ENCODE measurements at regions not wholly inside any gene's neighbourhood (a gene's known extent, or its start where the extent isn't known, plus 50 kb on each side); places are given as distances from the start of the nearest gene placed in this dataset.
A peak's percentile ranks its signal among the peaks of the same experiment; 100 is the strongest.
"Not testable (repeated sequence)": the region's sequence is repeated elsewhere in the genome, so short reads cannot be mapped to it uniquely, and the experiment has no call there.

DNA sequence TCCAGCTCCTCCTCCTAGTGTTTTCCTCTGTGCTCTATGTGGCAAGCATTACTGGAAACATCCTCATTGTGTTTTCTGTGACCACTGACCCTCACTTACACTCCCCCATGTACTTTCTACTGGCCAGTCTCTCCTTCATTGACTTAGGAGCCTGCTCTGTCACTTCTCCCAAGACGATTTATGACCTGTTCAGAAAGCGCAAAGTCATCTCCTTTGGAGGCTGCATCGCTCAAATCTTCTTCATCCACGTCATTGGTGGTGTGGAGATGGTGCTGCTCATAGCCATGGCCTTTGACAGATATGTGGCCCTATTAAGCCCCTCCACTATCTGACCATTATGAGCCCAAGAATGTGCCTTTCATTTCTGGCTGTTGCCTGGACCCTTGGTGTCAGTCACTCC is 64.0 kb downstream of the OR4F15 start:
- DNase-seq = not testable (repeated sequence)

DNA sequence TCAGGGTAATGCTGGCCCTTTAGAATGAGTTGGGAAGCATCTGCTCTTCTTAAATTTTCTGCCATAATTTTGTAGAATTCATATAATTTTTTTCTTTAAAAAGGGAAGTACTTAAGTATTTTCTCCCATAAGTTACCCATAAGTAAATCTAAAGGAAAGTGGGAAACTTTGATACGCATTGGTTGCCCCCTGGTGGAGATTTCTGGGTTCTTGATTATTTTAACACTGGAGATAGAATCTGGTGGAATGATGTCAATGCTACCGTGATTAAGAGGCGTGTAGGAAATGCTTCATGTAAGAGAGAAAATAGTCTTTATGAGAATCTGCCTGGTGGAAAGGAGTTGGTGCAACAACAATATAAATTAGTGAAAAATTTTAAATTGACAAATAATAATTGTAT is 65.6 kb downstream of the OR4F15 start:
- not testable (repeated sequence) for DNase-seq

DNA sequence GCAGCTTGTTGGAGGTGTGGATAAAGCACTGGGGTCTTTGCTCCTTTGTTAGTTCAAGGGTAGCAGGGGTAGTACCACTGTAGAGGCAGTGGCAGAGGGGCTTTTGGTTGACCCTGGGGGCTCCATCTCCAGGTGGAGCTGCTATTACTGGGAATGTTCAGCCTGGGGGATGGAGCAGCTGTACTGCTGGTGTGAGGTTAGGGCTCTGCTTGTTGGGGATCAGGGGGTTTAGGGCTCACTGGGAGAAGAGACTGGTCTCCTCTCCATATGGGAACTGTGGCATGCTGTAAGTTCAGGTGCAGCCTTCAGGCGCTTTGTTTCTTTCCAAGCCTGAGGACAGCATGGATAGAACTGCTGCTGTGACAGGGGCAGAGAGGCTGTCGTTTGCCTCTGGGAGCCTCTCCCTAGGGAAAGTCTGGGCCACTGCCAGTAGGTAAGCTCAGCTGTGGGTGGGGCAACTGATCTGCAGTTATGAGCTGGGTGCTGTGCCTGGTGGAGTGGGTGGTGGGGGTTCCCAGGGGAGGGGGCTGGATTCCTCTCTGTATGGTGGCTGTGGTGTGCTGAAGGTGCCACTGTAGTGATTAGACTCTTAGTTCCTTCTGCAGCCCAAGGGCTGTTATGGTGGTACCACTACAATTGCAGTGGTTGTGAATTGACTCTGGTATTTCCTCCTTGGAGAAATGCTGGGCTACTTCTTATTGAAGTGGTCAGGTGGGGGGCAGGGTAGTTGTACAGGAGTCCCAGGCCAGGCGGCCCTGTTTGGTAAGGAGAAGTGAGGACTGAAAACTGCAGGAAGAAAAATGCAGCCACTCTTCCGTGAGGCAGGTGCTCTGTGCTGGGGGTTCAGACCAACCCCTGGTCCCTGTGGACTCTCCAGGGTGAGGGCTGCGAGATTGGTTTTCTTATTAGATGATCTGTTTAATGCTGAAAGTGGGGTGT is 100.6 kb downstream of the OR4F15 start:
- DNase-seq = not testable (repeated sequence)

DNA sequence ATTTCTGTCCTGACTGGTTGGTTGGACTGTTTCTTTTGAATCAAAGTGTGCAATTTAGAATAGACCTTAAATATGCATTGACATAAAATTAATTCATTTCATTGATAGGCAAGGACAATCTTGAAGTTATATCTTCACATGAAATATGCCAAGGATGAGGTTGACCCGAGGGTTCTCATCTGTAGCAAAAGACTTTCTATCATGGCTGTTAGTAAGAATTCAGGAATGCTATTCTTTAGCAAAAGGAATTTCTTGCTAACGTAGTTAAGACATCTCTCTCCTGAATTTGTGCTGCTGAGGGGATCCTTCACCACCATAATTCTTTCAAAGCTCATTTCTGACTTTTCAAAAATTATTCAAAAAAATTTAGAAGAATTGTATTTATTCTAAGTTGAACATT is 112.6 kb downstream of the OR4F15 start:
- not testable (repeated sequence) for DNase-seq

DNA sequence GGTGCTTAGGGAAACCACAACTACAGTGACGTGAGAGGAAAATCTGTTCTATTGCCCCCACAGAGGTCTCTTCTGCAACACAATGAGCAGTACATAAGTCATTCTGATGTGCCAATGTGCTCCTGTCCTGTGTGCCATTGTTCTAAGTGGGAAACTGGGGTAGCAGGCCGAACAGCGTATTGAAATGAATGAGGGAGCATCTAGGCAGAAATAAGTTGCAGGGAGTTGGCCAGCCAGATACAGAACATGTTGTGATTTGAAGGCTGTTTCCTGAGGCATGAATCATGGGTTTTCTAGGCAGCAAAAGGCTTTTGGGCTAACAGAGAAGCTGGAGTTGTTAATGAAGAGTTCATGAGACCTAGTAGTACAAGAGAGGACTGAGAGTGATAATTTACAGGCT is 122.5 kb downstream of the OR4F15 start:
- not testable (repeated sequence) for DNase-seq

DNA sequence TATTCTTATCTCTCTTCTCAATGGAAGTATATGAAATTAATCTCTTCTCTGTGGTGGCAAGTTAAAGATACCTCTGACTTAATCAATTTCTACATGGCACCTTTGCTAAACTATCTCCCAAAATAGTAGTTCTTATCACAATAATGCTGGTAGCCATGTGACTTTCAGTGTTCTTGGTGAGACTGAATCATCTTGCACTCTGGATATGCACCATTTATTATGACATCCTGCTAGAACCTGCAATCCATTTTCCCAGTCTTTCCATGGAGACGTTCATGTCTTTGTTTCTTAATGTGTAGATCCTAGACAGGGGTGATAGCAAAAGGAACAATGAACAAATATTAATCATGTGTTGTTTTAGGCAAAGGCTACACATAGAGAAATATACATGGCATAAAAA is 125.4 kb downstream of the OR4F15 start:
- not testable (repeated sequence) for DNase-seq

DNA sequence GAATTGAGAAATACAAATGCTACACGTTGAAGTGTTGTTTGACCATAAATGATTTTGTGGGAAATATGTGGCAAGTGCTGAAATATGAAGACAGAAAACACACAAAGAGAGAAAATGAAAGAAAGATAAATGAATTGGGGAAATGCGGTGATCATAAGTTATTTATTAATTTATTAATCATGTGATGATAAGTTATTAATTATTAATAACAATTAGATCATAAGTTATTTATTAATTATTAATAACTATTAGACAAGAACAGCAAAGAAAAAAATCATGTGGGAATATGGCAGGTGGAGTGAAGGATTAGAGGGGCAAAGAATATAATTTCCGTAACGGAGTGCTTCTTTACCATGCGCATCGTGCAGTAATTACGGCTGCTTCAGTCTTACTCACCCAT is 126.6 kb downstream of the OR4F15 start:
- not testable (repeated sequence) for DNase-seq

DNA sequence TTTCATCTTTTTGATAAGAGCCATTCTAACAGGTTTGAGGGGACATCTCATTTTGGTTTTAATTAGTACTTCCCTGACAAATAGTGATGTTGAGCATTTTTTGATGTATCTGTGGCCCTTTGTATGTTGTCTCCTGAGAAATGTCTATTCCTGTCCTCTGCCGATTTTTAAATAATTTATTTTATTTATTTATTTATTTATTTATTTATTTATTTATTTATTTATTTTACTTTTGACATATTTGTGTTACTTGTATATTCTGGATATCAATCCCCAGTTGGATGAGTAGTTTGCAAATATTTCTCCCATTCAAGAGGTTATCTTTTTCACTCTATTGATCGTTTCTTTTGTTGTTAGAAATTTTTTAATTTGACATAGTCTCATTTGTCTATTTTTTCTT is 133.9 kb downstream of the OR4F15 start:
- not testable (repeated sequence) for DNase-seq

DNA sequence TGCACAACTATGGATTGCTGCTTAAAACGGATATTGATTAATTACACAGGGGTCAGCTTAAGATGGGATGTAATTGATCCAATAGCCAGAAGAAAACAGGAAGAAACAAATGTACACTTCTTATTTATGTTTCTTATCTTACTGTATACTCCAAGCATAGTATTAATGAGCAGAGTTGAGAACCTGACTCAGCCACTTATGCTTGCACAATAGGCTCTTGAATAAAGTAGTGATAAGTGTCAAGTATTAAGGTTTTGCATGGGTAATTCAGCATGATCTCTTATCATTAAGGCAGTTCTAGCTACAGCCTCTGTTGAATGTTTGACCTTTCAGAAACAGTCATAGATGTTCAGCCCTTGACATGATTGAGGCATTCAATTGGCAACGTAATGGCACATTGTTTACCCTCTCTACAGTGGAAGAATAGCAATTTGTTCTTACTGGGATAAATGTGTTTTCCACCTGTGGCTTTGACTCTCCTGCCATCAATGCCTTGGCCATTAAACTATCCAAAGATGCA is 136.5 kb downstream of the OR4F15 start:
- DNase-seq = not testable (repeated sequence)

DNA sequence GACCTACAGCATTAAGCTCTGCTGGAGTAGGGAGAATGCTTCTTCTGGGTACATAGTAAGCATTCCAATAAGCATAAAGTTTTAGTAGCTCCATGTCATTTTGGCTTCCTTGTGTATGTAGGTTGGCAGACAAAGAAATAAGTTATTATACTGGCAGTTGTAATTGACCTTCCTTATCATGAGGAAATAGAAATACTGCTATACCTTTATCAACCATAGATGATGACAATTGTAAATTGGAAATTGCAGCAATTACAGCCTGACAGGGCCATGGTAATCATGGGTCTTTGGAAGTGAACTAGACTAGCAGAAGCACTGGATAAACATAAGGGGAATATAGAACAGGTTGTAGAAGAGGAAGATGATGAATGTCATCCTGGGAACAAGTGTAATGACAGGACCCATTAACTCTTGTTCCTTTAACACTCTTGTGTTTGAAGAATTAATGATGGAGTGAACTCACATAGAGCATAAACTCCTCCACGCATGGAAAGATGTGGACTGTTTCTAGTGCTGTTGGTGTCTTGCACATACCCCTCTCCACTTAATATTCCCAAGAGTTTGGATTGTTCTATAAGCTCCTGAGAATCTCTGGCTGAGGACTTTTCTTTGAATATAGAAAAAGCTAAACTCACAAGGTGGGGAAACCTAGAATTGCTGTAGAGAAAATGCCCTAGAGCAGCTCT is 137.5 kb downstream of the OR4F15 start:
- DNase-seq = not testable (repeated sequence)

DNA sequence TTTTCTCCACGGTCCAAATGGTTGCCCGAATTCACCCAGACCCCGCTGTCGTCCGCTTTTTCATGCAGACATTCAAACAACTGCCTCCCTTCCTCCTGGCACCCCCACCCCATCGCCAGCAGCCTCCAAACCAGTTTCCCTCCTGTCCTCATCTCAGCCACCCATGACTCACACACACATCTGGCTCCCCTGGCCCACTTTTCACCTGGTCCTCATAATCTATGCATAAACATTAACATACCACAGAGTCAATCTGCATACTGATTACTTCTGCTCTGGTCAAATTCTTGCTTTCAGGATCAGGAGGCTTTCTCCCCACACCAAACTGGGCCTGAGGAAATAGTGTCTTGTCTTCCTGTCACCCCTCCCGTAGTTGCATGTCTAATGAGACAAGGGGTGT is 142.0 kb downstream of the OR4F15 start:
- not testable (repeated sequence) for DNase-seq

DNA sequence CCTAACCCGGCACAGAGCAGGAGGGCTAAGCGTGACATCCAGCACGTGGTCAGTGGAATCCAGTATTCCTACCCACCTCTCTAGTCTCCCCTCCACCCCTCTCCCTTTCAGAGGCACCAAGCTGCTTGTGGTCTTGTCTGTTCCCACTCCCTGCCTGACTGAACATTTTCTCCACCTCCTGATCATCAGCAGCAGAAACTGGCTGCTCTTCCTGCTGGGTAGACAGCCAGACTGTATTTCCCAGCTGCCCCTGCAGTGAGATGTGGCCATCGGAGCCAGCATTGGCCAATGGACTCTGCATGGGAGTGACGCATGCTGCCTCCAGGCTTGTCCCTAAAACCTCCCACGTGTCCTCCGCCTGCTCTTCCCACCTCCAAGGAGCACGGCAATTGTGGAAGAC is 143.8 kb downstream of the OR4F15 start:
- DNase-seq = not testable (repeated sequence)

DNA sequence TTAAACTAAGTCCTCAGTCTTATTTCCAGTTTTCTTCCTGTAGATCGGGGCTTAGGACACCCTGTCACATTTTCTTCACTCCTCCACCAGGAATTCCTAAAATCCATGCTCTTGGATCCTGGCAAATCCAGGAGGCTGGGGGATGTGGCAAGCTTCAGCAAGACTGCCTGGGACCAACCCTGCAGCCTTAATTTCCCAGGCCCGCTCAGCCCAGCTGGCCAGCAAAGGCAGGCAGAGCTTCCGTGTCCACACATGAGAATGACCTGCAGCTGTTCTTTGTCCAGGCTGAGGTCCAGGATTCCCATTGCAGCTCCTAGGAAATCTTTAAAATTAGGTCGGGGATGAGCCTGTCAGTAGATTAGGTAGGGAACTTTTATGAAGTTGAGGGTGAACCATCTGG is 146.7 kb downstream of the OR4F15 start:
- DNase-seq = not testable (repeated sequence)

DNA sequence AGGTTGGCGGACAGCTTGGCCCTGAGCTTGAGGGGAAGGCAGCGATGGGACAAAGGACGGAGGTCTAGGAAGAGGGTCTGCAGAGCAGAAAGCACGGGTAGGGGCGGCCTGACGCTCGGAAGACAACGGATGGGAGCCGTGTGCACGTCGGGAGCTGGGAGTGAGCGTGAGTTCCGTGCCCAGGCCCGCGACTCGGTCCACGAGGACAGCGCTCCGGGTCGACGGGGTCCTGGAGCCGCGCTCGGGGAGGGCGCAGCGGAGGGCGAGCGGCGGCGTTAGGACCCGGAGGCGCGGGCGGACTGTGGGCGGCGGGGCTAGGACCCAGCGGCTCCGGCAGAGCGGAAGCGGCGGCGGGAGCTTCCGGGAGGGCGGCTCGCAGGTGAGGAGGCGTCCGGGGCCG is 149.3 kb downstream of the OR4F15 start:
- not testable (repeated sequence) for DNase-seq

DNA sequence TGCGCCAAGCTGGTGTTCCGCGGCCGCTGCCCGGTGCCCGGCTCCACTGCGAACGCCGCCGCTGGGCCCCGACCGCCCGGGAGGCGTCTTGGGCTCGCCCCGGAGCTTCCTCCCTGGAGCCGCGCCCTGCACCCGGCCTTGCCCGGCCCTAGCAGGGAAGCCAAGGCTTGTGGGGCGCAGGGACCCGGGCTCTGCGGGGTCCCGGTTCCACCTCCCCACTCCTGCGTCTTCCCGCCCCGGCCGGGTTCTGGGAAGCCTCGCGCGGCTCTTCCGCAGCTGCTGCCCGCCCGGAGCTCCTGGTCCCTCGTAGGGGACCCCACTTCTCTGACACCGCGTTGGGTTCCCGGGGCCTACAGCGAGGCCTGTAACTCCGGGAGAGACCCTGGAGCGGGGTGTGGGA is 149.8 kb downstream of the OR4F15 start:
- DNase-seq = not testable (repeated sequence)

More for the DNA sequence above, 149.3 kb downstream of the OR4F15 start:
- TF ChIP-seq POLR2A (IDR thresholded peaks at IDR 0.05; ENCODE audit: low read length) = peak; percentile 9

DNA sequence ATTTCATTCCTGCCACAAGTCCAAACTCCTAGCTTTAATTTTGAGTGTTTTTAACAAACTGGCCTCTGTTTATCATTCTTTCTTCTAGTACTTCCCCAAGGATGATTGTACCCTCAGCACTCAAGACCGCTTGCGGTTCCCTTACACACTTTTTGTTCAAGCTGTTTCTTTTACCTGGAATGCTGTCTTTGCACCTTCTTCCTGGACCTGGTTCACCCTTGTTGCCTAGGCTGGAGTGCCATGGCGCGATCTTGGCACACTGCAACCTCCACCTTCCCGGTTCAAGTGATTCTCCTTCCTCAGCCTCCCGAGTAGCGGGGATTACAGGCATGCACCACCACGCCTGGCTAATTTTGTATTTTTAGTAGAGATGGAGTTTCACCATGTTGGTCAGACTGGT is 151.7 kb downstream of the OR4F15 start:
- not testable (repeated sequence) for DNase-seq

DNA sequence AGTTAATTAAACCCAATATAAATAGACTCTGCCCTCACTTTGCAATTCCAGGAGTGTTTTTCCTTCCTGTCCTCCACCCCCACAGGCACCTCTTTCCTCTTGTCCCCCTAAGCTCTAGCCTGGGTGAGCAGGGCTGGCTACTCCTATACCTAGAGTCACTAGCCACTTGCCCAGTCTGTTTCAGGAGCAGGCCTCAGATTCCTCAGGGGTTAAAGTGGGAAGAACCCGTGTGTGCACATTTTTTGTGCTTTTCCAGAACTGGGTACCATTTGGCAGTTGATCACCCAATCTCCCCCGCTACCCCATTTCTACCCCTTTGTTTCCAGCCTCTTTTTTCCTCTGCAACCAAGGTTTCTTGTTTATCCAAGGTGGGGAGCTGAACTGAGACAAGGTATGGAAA is 153.4 kb downstream of the OR4F15 start:
- DNase-seq = not testable (repeated sequence)

DNA sequence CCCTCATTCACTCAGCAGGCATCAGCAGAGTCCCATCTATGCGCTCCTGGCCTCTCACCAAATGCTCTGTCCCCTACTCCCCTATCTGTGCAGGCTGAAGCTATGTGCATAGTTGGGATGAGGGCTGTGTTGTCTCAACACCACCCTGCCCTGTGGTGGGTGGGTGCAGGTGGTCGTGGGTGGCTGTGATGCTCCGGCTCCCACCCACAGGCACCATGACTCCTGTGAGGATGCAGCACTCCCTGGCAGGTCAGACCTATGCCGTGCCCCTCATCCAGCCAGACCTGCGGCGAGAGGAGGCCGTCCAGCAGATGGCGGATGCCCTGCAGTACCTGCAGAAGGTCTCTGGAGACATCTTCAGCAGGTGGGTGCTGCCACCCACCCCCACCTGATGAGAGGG is 153.9 kb downstream of the OR4F15 start:
- DNase-seq = not testable (repeated sequence)

DNA sequence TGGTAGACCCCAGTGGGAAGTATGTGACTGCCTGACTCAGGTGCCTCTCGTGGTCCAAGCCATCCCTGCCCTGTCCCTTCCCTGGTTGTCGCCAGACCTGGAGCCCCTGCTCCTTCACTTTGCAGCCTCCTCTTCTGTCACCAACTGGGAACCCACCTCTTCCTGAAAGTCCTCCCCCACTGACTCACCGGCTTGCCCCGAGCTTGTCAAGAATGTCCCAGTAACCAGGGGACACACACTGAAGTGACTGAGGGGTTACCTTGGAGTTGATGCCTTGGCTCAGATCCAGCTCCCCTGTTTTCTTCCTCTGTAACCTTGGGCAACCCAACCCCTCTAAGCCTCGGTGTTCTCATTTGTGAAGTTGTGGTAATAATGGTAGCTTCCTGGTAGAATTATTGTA is 155.4 kb downstream of the OR4F15 start:
- DNase-seq = not testable (repeated sequence)

DNA sequence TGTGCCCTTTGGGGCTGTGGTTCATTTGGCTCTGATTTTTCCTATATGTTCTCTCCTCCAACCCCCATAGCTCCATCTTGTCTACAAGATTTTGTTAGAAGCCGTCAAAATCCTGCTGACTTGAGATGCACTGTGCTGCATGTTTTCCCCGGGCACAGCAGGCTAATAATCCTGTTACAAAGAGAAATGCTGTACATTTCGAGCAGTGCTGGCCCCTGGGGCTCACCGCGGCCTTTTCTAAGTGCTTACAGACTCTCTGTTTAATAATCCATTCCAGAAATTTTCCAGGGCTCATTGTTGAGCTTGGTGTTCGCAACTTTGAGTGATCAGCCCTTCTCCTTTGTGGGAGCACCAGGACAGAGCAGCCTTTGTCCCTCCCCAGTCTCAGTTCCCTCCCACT is 158.6 kb downstream of the OR4F15 start:
- not testable (repeated sequence) for DNase-seq

DNA sequence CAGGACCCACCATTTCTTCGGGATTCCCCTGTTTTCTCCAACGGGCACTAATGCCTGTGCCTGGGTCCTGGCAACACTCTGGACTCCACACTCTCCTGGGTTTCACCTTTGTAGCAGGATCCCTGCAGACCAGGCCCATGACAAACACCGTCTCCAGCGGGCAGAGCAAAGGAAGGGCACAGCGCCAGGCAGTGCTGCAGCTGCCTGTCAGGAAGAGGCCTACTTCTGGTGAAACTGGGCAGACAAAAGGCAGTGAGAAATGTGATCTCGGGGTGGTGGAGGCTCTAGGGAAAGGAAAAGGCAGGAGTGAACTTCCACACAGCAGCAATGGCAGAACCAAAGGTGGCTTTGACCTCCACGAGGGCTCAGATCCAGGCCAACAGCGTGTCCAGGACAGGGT is 165.3 kb downstream of the OR4F15 start:
- not testable (repeated sequence) for DNase-seq

DNA sequence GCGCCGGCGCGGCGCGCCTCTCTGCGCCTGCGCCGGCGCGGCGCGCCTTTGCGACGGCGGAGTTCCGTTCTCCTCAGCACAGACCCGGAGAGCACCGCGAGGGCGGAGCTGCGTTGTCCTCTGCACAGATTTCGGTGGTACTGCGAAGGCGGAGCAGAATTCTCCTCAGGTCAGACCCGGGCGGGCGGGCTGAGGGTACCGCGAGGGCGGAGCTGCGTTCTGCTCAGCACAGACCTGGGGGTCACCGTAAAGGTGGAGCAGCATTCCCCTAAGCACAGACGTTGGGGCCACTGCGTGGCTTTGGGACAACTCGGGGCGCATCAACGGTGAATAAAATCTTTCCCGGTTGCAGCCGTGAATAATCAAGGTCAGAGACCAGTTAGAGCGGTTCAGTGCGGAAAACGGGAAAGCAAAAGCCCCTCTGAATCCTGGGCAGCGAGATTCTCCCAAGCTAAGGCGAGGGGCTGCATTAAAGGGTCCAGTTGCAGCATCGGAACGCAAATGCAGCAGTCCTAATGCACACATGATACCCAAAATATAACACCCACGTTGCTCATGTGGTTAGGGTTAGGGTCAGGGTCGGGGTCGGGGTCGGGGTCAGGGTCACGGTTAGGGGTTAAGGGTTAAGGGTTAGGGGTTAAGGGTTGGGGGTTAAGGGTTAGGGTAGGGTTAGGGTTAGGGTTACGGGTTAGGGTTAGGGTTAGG is 168.4 kb downstream of the OR4F15 start:
- DNase-seq = not testable (repeated sequence)
